HepG2 (cell line): ENCODE measurements at regions not wholly inside any gene's neighbourhood (a gene's known extent, or its start where the extent isn't known, plus 50 kb on each side); places are given as distances from the start of the nearest gene placed in this dataset.
A peak's percentile ranks its signal among the peaks of the same experiment; 100 is the strongest.

Experiments used
- AHR ChIP-seq: IDR thresholded peaks from 2 replicates; pipeline ENCODE4 v1.6.1; 2018; ENCODE audit warnings: missing genetic modification reagents, missing compliant biosample characterization
- CEBPB ChIP-seq: IDR thresholded peaks from 2 replicates; pipeline ENCODE4 v1.6.1; 2011; ENCODE audit warnings: low read depth, low read length, improper control_type of control experiment, borderline replicate concordance
- CREB1 ChIP-seq, 2 experiments: fragments of 450-650 bp in 1 of 2; IDR thresholded peaks; 2 replicates each; pipeline ENCODE4 v1.6.1; 2016 to 2017; ENCODE audit warnings: control low read depth in 1 of 2, mild to moderate bottlenecking in 1 of 2, missing compliant biosample characterization in 1 of 2, missing genetic modification characterization in 1 of 2
- EP300 ChIP-seq, 3 experiments: sonication (generic) in 1 of 3; formaldehyde crosslinking in 1 of 3; IDR thresholded peaks; 2 replicates each; pipeline versions ENCODE4 v1.5.1 to v1.6.1; 2011 to 2020; ENCODE audit warnings: low read depth in 2 of 3, low read length in 2 of 3, borderline replicate concordance in 1 of 3, improper control_type of control experiment in 1 of 3, mild to moderate bottlenecking in 1 of 3, missing genetic modification reagents in 1 of 3, moderate library complexity in 1 of 3
- GABPA ChIP-seq, 2 experiments: IDR thresholded peaks; 2 replicates each; pipeline ENCODE4 v1.6.1; 2011 to 2016; ENCODE audit warnings: low read depth in 2 of 2, low read length in 1 of 2, missing biosample characterization in 1 of 2, missing genetic modification characterization in 1 of 2
- GABPB1 ChIP-seq: IDR thresholded peaks from 2 replicates; pipeline ENCODE4 v1.6.1; 2016; ENCODE audit warnings: mild to moderate bottlenecking, missing genetic modification reagents, moderate library complexity, missing compliant biosample characterization
- IRF2 ChIP-seq: IDR thresholded peaks from 2 replicates; pipeline ENCODE4 v1.6.1; 2018; ENCODE audit warnings: missing genetic modification reagents, missing compliant biosample characterization
- MEIS2 ChIP-seq: sonication (generic); formaldehyde crosslinking; IDR thresholded peaks from 2 replicates; pipeline ENCODE4 v1.9.0; 2021; ENCODE audit warnings: mild to moderate bottlenecking, missing genetic modification reagents
- MTA1 ChIP-seq: sonication (generic); formaldehyde crosslinking; IDR thresholded peaks from 2 replicates; pipeline ENCODE4 v1.4.0; 2020; ENCODE audit warnings: missing genetic modification reagents, mild to moderate bottlenecking, borderline replicate concordance
- RARA ChIP-seq: IDR thresholded peaks from 2 replicates; pipeline ENCODE4 v1.6.1; 2016; ENCODE audit warnings: missing genetic modification reagents, missing compliant biosample characterization
- SAP130 ChIP-seq: IDR thresholded peaks from 2 replicates; pipeline ENCODE4 v1.6.1; 2016; ENCODE audit warnings: low read depth
- SNAPC2 ChIP-seq: sonication (generic); formaldehyde crosslinking; IDR thresholded peaks from 2 replicates; pipeline ENCODE4 v1.8.1; 2022; ENCODE audit warnings: mild to moderate bottlenecking, missing genetic modification reagents
- SOX13 ChIP-seq, 3 experiments: fragments of 450-650 bp in 1 of 3; sonication (generic) in 1 of 3; formaldehyde crosslinking in 1 of 3; IDR thresholded peaks in 2 of 3; conservative IDR thresholded peaks in 1 of 3; 2 replicates each; pipeline versions ENCODE4 v1.5.0 to v1.6.1; 2016 to 2020; ENCODE audit warnings: antibody characterized with exemption in 1 of 3, mild to moderate bottlenecking in 1 of 3, missing compliant biosample characterization in 1 of 3, missing genetic modification reagents in 1 of 3, moderate library complexity in 1 of 3
- ZBTB7B ChIP-seq: sonication (generic); formaldehyde crosslinking; IDR thresholded peaks from 2 replicates; pipeline ENCODE4 v1.4.0; 2020; ENCODE audit warnings: missing genetic modification reagents
- ZSCAN20 ChIP-seq: sonication (generic); formaldehyde crosslinking; IDR thresholded peaks from 2 replicates; pipeline ENCODE4 v1.4.0; 2020; ENCODE audit warnings: missing genetic modification reagents, mild to moderate bottlenecking, borderline replicate concordance
- TF ChIP-seq, protein P1 (sequence below): sonication (generic); formaldehyde crosslinking; conservative IDR thresholded peaks from 2 replicates; pipeline ENCODE4 v1.4.0; 2020; ENCODE audit warnings: mild to moderate bottlenecking, missing genetic modification reagents, moderate library complexity
- TF ChIP-seq, protein P2 (sequence below): sonication (generic); formaldehyde crosslinking; IDR thresholded peaks from 2 replicates; pipeline ENCODE4; 2020; ENCODE audit warnings: missing genetic modification reagents, mild to moderate bottlenecking, borderline replicate concordance
- TF ChIP-seq, protein P3 (sequence below): IDR thresholded peaks from 2 replicates; pipeline ENCODE4 v1.6.1; 2018; ENCODE audit warnings: missing genetic modification reagents, mild to moderate bottlenecking, missing compliant biosample characterization

DNA sequence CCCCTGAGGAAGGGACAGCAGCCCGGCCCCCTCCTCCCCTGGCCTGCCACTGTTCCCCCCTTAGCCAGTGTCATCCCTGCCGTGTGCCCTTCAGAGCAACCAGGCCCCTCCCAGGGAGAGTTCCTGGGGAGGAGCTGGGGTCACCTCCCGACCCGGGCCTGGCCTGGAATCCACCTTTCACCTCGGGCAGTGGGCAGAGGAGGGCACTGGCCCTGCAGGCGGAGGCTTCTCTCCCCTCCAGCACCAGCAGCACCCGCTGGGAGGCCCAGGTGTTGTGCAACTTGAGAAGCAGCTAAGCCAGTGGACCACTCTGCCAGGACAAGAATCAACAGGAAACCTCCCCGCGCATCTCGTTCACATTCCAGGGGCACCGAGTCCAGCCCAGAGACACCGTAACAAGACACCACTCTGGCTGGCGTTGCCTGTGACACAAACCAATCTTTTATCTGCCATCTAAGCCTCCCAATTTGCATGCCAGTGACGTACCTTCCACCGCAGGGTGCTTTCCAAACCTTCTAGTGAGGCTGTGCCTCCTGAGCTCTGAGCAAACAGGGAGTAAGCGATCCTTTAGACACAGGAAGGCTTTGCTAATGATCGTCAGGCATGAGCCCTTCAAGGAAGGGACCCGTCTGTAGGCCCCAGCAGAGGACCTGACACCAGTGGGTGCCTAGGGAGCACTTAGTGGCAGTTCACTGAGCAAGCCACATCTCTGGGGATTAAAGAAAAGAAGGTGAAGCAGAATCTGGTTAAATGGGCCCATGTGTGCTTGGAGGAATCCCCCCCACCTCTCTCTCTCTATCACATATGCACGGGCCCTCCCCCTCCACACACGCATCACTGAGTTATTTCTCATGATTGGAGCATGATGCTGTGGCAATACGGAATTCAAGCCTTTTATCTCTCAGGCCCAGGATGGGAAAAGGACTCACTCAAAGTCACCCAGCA is 98.9 kb upstream of the TLE3 start (continued):
- no peak for TF ChIP-seq SOX13 (IDR thresholded peaks at IDR 0.05)
- TF ChIP-seq SOX13 (CRISPR knock-in tag; conservative IDR thresholded peaks at IDR 0.05 in 1 of 2, IDR thresholded peaks at IDR 0.05 in 1 of 2) = peak in 1 of 2 experiments; percentile 35; a peak in 1 of 4 replicates
- 0 out of 2 replicates have a peak, but pooled peaks have one; percentile 69 for TF ChIP-seq ZBTB7B (CRISPR knock-in tag)
- TF ChIP-seq GABPB1 (CRISPR knock-in tag) = peak; percentile 44; the same call in 1 of the 2 replicates
- TF ChIP-seq GABPA (IDR thresholded peaks at IDR 0.05; ENCODE audit: low read depth, low read length) = no peak
- 0 out of 2 replicates have a peak, but pooled peaks have one; percentile 21 for TF ChIP-seq GABPA (CRISPR knock-in tag; IDR thresholded peaks at IDR 0.05; ENCODE audit: low read depth)
- peak; percentile 80; the same call in 1 of the 2 replicates for TF ChIP-seq MTA1 (CRISPR knock-in tag)
- no peak for TF ChIP-seq ZSCAN20 (CRISPR knock-in tag)
- peak; percentile 56 for TF ChIP-seq RARA (CRISPR knock-in tag)
- TF ChIP-seq EP300 (IDR thresholded peaks at IDR 0.05; ENCODE audit: low read depth in 2 of 2, low read length in 2 of 2) = peak in 1 of 2 experiments; percentile 33; a peak in 1 of 4 replicates
- no peak for TF ChIP-seq EP300 (CRISPR knock-in tag; IDR thresholded peaks at IDR 0.05; ENCODE audit: borderline replicate concordance)
- TF ChIP-seq MEIS2 (CRISPR knock-in tag) = 0 out of 2 replicates have a peak, but pooled peaks have one; percentile 20
- peak; percentile 71; the same call in 1 of the 2 replicates for TF ChIP-seq SNAPC2 (CRISPR knock-in tag)
- no peak for TF ChIP-seq AHR (CRISPR knock-in tag)
- TF ChIP-seq IRF2 (CRISPR knock-in tag) = no peak
- TF ChIP-seq, protein P1, sequence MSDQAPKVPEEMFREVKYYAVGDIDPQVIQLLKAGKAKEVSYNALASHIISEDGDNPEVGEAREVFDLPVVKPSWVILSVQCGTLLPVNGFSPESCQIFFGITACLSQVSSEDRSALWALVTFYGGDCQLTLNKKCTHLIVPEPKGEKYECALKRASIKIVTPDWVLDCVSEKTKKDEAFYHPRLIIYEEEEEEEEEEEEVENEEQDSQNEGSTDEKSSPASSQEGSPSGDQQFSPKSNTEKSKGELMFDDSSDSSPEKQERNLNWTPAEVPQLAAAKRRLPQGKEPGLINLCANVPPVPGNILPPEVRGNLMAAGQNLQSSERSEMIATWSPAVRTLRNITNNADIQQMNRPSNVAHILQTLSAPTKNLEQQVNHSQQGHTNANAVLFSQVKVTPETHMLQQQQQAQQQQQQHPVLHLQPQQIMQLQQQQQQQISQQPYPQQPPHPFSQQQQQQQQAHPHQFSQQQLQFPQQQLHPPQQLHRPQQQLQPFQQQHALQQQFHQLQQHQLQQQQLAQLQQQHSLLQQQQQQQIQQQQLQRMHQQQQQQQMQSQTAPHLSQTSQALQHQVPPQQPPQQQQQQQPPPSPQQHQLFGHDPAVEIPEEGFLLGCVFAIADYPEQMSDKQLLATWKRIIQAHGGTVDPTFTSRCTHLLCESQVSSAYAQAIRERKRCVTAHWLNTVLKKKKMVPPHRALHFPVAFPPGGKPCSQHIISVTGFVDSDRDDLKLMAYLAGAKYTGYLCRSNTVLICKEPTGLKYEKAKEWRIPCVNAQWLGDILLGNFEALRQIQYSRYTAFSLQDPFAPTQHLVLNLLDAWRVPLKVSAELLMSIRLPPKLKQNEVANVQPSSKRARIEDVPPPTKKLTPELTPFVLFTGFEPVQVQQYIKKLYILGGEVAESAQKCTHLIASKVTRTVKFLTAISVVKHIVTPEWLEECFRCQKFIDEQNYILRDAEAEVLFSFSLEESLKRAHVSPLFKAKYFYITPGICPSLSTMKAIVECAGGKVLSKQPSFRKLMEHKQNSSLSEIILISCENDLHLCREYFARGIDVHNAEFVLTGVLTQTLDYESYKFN (CRISPR knock-in tag) = peak; percentile 65; the same call in 1 of the 2 replicates
- TF ChIP-seq, protein P2, sequence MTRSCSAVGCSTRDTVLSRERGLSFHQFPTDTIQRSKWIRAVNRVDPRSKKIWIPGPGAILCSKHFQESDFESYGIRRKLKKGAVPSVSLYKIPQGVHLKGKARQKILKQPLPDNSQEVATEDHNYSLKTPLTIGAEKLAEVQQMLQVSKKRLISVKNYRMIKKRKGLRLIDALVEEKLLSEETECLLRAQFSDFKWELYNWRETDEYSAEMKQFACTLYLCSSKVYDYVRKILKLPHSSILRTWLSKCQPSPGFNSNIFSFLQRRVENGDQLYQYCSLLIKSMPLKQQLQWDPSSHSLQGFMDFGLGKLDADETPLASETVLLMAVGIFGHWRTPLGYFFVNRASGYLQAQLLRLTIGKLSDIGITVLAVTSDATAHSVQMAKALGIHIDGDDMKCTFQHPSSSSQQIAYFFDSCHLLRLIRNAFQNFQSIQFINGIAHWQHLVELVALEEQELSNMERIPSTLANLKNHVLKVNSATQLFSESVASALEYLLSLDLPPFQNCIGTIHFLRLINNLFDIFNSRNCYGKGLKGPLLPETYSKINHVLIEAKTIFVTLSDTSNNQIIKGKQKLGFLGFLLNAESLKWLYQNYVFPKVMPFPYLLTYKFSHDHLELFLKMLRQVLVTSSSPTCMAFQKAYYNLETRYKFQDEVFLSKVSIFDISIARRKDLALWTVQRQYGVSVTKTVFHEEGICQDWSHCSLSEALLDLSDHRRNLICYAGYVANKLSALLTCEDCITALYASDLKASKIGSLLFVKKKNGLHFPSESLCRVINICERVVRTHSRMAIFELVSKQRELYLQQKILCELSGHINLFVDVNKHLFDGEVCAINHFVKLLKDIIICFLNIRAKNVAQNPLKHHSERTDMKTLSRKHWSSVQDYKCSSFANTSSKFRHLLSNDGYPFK = 0 out of 2 replicates have a peak, but pooled peaks have one; percentile 9
- TF ChIP-seq, protein P3, sequence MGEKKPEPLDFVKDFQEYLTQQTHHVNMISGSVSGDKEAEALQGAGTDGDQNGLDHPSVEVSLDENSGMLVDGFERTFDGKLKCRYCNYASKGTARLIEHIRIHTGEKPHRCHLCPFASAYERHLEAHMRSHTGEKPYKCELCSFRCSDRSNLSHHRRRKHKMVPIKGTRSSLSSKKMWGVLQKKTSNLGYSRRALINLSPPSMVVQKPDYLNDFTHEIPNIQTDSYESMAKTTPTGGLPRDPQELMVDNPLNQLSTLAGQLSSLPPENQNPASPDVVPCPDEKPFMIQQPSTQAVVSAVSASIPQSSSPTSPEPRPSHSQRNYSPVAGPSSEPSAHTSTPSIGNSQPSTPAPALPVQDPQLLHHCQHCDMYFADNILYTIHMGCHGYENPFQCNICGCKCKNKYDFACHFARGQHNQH = no peak
- peak; percentile 55 for TF ChIP-seq SAP130 (CRISPR knock-in tag)
- TF ChIP-seq CEBPB = peak; percentile 96
- peak; percentile 52; the same call in 1 of the 2 replicates for TF ChIP-seq CREB1 (IDR thresholded peaks at IDR 0.05)
- no peak for TF ChIP-seq CREB1 (CRISPR knock-in tag; IDR thresholded peaks at IDR 0.05)
